HG02798 (cell line): ENCODE measurements at regions not wholly inside any gene's neighbourhood (a gene's known extent, or its start where the extent isn't known, plus 50 kb on each side); places are given as distances from the start of the nearest gene placed in this dataset.
A peak's percentile ranks its signal among the peaks of the same experiment; 100 is the strongest.
"Not testable (repeated sequence)": the region's sequence is repeated elsewhere in the genome, so short reads cannot be mapped to it uniquely, and the experiment has no call there.

Experiments
- ATAC-seq: cut with Tn5 transposase; IDR thresholded peaks from one replicate; pipeline ENCODE4 v1.9.1; 2021; ENCODE audit warnings: mild to moderate bottlenecking; ENCODE audit not compliant: unreplicated experiment, poor library complexity

DNA sequence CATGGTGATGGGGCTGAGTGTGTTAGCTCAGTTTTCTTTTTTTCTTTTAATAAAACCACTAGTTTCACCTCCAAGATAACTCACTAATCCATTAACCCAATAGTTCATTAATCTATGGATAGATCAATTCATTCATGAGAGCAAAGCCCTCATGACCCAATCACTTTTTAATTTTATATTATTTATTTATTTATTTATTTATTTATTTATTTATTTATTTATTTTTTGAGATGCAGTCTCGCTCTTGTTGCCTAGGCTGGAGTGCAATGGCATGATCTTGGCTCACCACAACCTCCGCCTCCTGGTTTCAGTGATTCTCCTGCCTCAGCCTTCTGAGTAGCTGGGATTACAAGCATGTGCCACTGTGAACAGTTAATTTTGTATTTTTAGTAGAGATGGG lies 1082.4 kb downstream of the DIPK2A start:
- not testable (repeated sequence) for ATAC-seq

DNA sequence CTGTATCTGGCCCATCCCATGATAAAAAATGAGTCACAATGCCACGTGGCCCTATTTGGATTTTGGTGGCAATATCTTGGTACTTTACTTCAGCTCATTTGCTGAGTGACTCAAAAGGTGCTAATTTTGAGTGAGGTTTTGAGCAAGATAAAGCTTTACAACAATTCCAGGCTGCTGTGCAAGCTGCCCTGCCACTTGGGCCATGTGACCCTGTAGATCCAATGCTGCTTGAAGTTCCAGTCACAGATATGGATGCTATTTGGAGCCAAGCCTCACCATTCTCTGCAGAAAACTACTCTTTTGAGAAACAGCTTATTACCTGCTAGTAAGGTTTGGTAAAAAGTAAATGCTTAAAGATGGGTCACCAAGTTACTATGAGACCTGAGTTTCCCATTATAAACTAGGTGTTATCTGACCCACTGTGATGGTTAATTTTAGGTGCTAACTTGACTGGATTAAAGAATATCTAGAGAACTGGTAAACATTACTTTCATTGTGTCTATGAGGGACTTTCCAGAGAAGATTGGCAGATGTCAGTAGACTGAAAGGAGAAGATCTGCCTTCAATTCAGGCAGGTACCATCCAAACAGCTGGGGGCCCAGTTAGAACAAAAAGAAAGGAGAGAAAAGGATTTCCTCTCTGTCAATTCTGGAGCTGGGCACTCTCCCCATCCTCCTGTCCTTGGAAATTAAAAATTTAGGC lies 1083.9 kb downstream of the DIPK2A start:
- no peak for ATAC-seq

DNA sequence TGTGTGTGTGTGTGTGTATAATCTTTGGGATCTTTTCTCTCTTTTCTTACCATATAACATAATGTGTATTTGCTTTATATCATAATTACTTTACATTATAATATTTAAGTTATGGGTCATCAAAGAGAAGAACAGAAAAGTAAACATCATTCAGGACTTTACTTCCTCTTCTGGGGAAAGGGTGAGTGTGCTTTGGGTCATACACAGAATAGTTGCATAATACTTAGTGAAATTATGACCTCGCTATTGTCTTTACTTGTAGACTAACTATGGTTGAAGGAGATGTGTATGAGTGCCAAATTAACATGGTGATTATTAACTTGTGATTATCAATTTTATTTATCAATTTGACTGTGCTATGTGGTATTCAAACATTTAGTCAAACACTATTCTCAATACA lies 1086.9 kb downstream of the DIPK2A start:
- no peak for ATAC-seq

DNA sequence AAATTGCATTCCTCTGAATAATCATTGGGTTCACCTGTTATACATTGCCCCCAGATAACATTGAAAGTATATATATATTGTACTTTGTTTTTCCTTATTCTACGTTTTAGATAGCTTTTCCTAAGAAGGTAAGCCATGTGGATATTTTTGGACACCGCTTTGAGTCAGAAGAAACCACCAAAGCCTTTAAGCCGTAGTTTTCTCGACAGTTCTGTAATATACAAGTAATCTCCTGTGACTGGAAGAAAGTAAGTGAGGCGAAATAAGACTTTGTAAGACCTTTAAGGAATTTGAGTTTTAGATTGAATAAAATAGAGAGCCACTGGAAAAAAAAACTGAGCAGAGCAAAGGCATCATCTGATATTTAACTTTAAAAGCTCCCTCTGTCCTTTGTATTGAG lies 1092.0 kb downstream of the DIPK2A start:
- ATAC-seq, result no peak

DNA sequence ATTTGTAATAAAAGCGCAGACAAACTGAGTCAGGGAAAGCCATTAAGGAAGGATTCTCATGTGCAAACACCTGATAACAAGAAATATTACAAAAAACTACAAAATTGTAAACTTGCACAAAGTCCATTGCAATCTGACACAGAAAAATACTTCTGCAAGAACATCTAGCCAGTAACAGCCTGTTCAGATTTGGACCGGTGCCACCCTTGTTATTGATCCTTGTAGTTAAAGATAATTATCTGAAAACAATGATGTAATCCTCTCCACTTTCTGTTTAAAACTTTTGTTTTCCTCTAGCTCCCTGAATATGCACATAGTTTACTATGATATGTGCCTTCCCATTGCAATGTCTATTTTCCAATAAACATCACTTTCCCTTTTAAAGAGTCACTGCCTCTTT lies 1090.2 kb downstream of the PLOD2 start:
- ATAC-seq, result no peak

DNA sequence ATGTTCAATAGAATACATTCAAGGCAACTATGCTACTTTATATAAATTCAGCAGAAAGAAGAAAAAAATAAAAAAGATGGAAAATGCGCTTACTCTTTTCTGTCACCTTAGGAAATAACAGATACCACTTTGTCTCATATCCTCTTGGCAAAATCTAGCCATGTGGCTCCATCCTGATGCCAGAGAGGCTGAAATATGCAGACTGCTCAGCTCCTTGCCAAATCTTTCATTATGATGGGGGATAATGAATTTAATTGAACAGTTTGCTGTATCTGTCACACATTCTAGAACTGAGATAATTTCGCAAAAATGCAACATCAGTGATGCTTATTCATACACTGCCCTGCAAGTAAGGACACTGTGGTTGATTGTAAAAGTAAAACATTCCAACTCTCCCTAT lies 1081.5 kb downstream of the PLOD2 start:
- ATAC-seq, result no peak

DNA sequence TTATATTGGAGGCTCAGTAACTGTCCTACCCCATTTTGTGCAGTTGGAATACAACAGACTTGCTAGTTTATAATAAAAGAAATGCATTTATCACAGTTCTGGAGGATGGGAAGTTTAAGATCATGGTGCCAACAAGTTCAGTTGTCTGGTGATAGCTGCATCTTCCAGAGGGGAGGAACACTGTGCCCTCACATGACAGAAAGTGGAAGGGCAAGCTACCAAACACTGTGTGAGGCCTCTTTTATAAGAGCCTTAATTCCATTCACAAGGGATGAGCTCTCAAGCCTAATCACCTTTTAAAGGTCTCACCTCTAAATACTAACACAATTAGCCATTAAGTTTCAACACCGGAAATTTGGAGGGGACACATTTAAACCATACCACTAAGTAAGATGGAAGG lies 1073.9 kb downstream of the PLOD2 start:
- ATAC-seq, result no peak

DNA sequence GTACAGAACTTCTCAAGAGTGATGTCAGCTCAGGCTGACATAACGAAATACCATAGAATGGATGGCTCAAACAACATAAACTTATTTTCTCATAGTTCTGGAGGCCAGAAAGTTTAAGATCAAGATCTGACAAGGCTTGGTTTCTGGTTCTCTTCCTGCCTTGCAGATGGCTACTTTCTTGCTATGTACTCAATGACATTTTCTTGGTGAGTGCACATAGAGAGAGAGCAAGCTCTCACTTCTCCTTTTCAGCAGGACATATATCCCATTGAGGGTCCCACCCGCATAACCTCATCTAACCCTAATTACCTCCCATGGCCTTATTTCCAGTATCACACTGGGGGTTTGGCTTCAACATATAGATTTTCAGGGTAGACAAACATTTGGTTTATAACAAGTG lies 1072.1 kb downstream of the PLOD2 start:
- no peak for ATAC-seq

DNA sequence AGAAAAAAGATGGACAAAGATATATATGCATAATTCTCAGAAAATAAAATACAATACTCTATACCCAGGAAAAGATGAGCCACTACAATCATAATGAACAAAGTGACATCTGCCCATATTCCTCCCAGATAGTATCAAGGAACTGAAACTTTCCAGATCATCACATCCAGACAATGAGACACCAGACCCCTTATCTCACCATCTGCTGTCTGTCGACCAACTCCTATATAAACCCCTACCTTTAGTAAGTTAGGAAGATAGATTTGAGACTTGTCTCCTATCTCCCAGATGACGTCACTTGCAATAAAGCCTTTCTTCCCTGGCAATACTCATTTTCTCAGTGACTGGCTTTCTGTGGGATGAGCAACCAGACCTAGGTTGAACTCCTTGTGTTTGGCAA lies 1071.6 kb downstream of the PLOD2 start:
- ATAC-seq, result no peak

DNA sequence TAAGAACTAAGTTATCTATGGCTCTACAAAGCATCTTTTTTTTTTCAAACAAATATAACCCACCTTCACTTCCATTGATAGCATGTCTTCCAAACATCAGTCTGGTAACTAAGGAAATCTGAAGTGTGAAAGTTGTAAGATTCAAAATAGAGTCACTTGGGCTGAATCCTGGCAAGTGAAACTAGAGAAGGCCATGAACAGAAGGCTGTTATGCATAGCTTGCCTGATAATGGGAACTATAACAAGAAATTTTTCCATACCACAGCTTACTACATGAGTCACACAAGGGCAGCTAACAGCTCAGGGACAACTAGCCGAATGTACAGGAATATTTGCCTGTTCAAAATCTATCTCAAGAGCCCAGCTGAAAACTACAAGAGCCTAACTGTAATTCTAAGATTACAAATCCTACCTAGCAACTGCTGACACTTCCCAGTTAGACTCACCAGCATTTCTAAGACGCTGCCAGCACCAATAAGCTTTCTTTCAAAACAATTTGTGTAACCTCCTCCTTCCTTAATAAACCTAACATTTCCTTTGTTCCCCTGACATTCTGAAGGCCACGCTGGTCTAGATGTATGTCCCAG lies 1066.5 kb downstream of the PLOD2 start:
- ATAC-seq, result peak; percentile 91

DNA sequence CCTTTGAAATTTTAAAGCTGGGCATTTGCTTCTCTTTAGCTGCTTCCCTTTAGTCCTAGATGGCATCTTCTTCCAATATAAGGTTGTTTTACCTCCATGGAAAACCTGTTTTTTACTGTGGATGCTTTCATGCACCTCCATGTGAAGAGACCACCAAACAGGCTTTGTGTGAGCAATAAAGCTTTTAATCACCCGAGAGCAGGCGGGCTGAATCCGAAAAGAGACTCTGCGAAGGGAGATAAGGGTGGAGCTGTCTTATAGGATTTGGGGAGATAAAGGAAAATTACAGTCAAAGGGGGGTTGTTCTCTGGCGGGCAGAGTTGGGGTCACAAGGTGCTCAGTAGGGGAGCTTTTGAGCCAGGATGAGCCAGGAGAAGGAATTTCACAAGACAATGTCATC lies 1049.8 kb downstream of the PLOD2 start:
- ATAC-seq, result not testable (repeated sequence)

DNA sequence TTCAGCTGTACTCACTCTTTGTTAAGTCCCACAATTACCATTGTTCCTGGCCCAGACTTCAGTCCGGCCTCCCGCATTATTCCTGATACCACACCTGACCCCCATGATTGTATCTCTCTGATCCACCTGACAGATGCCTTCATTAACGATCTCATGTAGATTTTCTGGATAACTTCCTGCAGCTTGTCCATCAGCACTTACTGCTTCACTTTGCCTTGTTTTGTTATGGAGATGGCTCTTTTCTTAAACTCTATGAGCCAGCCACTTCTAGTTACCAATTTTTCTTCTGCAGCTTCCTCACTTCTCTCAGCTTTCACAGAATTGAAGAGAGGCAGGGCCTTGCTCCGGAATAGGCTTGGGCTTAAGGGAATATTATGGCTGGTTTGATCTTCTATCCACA lies 1044.2 kb downstream of the PLOD2 start:
- ATAC-seq, result no peak

DNA sequence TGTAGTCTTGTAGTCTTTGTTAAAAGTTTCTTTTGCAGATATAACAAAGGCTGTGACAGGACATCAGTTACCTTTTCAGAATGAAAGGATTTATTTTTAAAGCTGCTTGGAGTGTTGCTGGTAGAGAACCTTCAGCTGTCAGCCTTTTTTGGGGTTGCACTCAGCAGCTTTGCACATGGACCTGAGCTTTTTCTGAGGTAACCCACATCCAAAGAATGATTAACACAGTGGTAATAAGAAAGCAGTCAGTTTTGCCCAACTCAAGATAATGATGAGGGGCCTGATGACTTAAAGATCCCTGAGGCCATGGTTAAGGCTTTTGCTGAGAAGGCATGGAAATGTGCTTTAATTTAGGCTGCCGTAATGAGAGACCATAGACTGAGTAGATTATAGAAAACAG lies 1042.7 kb downstream of the PLOD2 start:
- ATAC-seq, result no peak

DNA sequence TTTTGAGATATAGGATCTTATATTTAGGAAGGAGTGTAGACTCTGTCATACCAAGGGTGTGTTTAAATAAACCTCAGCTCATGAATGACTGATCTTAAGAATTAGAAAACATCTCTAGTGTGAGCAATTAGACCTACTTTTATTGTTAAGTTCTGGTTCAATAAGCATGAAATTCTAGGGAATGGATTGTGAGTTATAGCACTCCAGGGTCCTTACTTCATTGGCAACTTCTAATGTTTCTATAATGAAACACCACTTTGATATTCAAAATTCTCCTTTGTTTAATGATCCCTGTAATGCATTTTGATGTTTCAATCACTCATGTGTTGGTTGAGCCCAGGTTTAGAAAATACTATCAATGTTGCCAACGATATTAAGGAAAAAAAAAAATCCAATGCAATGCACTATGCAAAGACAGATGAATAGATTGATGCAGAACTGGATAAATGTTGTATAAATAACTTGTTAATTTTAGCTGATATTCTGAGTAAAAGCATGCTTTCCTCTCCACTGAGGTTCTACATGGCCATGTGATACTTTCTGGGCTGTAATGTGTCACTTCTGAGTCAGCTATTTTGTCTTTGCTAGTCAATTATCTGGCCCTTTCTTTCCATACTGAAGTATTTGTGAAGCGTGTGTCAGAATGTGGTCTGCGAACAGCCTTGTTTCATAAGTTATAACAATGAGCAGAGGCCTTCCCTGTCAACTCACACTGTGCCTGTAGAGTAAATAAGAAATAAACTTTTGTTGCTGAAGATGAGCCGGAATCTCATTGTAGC lies 1035.9 kb downstream of the PLOD2 start:
- no peak for ATAC-seq

DNA sequence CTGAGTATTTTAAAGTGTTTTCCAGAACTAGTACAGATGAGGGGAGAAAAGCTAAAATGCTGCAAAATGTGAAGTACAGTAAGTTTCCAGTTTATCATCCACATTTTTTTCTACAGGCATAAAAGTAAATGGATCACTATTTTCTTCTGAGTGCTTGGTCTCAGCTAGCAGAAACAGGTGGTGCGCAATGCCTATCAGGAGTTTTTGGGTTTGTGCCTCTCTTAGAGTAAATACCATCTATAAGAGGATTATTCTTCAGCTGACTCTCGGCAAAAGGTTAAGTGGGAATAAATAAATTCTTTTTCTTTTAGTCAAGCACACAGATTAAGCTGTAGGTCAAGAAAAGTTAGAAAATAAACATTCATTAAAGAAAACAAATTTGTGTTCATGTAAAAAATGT lies 1027.7 kb downstream of the PLOD2 start:
- ATAC-seq, result no peak

DNA sequence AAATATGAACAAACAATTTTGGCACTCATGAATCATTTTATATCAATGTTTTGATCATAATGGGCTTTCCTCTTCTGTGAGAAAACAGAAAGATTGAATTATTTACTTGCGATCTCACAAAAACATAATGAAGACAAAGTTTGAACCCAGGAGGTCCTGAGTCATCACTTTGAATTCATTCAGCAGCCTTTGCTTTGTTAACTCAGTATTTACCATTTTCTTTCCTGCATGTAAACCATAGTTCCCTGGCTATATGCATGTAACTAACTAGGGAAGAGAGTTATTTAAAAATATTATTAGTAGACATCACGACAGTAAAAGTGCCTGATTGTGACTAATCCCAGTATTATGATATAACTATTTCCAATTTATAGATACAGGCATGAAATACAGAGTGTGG lies 1026.2 kb downstream of the PLOD2 start:
- ATAC-seq, result no peak

DNA sequence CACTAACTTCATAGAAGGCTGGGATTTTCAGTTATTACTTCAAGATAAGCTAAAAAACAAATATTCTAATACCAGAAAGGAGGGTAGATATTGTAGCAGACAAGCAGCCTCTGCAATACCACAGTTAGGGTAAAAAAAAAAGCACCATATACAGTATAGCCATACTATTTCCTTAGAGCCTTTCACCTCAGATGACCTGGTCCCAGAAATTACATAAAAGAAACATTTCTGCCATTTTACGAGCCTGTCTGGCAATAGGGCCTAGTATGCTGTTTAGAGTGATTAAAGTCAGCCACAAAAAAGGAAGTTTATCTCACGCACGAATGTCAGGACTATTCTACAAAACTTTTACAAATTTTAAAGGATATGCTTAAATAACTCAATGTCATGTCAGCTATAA lies 1016.6 kb downstream of the PLOD2 start:
- no peak for ATAC-seq

DNA sequence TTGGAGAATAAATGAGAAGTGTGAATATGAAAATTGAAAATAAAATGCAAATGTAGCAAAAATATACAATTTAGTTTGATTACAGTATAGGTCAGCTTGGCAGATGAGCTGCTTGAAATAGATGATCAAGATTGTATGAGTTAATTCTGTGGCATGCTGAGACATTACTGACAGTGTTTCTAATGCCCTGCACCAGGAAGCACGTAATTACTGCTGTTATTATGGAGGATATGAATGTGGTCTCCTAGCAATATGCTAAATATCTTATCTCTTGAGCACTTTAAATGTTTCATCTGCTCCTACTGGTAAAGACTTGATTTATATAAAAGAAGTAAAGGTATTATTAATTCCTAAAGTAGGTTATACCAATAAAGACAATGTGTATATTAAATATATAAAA lies 1015.5 kb downstream of the PLOD2 start:
- ATAC-seq, result no peak

DNA sequence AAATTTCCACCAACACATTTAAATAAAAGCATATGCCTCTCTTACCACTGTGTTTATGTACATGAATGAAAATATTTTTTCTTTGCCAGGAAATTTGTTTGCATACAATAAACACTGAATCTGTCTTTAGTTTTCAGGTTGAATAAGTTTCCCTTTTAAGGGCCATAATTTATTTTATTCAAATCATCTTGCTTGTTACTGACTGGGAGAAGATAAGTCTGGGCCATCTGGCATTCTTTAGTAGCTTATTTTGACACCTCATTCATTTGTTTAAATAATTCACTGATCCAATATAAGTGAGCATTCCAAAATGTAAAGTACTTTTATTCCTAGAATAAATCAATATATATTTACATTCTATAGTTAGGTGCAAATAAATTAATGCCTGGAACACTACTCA lies 1001.3 kb downstream of the PLOD2 start:
- no peak for ATAC-seq

DNA sequence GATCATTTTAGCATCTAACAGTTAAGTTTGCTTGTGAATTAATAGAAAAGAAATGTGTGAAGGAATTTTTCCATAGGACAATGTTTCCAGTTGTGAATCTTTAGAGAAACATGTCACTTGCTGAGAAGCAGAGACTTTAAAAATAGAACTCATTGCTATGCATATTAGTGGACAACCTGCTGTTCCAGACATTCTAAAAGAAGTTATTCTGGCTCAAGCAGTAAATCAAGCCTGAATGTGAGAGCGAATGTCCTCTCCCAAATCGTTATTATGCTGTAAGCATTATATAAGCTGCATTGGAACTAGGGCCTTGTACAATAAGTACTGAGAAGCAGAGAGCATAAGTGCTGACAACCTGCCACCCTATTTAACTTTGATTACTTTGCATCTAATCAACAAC lies 990.9 kb downstream of the PLOD2 start:
- ATAC-seq, result no peak

DNA sequence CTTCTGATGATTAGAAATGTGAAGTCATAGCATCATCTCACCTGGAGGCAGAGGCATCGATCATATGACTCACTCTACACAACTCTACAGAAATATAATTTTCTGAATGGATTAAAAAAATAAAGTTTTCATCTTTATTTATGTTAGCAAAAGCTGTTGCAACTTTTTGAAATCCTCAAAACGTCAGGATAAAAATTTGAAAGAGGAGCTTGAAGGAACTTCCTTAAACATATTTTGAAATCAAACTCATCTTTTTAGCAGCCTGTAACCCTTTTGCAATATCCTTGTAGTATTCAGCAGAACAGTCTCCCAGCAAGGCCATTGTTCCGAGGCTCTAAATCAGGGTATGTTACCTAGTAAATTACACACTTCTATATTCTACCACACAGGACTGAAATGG lies 985.4 kb downstream of the PLOD2 start:
- ATAC-seq, result no peak

DNA sequence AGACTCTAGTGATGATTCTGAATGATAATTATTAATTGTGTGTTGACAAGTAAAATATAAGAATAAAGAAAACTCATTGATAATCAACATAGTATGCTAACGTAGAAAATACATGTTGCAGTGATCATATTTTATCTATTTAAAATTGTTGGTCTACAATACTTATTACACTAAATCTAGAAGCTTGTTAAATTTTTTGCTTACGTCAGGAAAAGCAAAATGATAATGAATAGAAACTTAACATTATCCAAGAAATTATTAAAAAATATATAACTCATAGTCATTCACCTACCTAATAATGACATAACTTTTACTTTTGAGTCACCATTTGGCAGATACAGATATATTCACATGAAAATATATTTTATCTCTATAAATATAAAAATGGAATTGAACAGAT lies 984.1 kb downstream of the PLOD2 start:
- no peak for ATAC-seq
